Kidney epithelial cell (primary cell): ENCODE measurements at regions not wholly inside any gene's neighbourhood (a gene's known extent, or its start where the extent isn't known, plus 50 kb on each side); places are given as distances from the start of the nearest gene placed in this dataset.

Experiments
- DNase-seq: peaks from one replicate; pipeline ENCODE4 v3.0.0-alpha.2; 2010; ENCODE audit warnings: low read depth
- H3K27me3 ChIP-seq: 2 replicates; pipeline ENCODE4 v1.6.0; 2011; ENCODE audit warnings: low read length; ENCODE audit not compliant: control insufficient read depth, insufficient read depth
- H3K36me3 ChIP-seq: 2 replicates; pipeline ENCODE4 v1.5.1; 2011; ENCODE audit warnings: low read length; ENCODE audit not compliant: control insufficient read depth, insufficient read depth
- H3K4me3 ChIP-seq: 2 replicates; pipeline ENCODE4 v1.5.1; 2011; ENCODE audit warnings: low read depth, mild to moderate bottlenecking, control low read depth, low read length
- TF ChIP-seq, protein P1 (sequence below): IDR thresholded peaks from 2 replicates; pipeline ENCODE4 v1.5.1; 2011; ENCODE audit warnings: mild to moderate bottlenecking, moderate library complexity, low read length, control low read depth, inconsistent platforms; ENCODE audit not compliant: insufficient read depth, poor library complexity, severe bottlenecking

DNA sequence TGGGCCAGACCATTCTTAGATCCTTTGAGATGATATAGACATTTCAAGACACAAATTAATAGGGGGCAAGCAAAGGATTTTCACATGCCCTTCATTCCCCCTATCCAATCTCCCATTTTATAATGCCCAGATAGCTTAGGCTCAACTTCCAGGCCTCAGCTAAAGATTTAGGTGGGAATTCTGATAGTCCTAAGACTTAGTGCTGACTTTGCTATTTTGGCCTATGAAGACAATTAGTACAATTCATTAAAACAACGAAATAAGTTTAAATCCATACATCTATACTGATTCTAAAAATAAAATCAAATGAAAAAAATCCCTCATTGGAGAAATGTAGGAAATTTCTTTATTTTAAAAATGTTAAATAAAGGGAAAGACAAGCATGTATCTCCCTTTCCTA lies 259.5 kb downstream of the CBLN4 start:
- H3K36me3 ChIP-seq: no peaks in the 10 kb centered on the region
- no peak for DNase-seq
- H3K4me3 ChIP-seq: no peak overlapping the region
- TF ChIP-seq, protein P1, sequence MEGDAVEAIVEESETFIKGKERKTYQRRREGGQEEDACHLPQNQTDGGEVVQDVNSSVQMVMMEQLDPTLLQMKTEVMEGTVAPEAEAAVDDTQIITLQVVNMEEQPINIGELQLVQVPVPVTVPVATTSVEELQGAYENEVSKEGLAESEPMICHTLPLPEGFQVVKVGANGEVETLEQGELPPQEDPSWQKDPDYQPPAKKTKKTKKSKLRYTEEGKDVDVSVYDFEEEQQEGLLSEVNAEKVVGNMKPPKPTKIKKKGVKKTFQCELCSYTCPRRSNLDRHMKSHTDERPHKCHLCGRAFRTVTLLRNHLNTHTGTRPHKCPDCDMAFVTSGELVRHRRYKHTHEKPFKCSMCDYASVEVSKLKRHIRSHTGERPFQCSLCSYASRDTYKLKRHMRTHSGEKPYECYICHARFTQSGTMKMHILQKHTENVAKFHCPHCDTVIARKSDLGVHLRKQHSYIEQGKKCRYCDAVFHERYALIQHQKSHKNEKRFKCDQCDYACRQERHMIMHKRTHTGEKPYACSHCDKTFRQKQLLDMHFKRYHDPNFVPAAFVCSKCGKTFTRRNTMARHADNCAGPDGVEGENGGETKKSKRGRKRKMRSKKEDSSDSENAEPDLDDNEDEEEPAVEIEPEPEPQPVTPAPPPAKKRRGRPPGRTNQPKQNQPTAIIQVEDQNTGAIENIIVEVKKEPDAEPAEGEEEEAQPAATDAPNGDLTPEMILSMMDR: no peak
- no peaks in the 10 kb centered on the region for H3K27me3 ChIP-seq

DNA sequence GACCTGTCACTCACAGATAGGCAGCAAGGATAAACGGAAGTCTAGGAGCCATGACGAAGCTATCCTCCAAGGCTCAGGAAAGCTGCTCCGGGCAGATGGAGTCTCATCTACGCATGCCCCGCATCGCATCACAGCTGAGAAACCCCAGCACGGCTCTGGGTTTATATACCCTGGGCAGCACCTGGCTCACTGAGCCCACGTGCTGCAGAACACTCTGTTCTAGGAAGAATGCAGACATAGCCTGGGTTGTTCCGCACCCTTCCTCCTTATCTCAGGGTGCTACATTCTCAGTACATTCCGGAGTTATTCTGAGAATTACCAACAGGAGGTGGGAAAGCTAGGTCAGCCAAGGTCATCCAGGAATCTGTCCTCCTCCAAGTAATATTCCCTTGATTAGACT lies 260.4 kb downstream of the CBLN4 start:
- no peaks in the 10 kb centered on the region for H3K36me3 ChIP-seq
- TF ChIP-seq, protein P1: no peak
- H3K27me3 ChIP-seq: no peaks in the 10 kb centered on the region
- no peak for DNase-seq
- H3K4me3 ChIP-seq: no peak overlapping the region

DNA sequence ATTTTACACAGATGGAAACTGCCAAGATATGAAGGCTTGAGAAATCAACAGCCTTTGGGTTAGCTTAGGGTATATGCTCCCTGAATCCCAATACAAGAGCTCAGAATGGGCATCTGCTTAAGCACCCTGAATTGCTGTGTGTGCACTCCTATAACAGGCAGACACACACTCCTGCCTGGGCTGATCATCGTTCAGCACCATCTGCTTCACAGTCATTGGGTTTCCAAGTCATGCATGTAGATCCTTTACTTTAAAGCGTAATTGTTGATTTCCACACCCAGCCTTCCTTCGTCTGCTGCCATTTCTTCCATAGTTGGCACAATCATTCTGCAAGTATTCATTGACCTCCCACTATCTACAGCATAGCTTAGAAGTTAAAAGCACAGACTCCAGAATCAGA lies 263.5 kb downstream of the CBLN4 start:
- TF ChIP-seq, protein P1: no peak
- Histone ChIP-seq H3K36me3 (no peaks in the 10 kb centered on the region), H3K4me3 (no peak overlapping the region), H3K27me3 (no peaks in the 10 kb centered on the region)
- DNase-seq: no peak

DNA sequence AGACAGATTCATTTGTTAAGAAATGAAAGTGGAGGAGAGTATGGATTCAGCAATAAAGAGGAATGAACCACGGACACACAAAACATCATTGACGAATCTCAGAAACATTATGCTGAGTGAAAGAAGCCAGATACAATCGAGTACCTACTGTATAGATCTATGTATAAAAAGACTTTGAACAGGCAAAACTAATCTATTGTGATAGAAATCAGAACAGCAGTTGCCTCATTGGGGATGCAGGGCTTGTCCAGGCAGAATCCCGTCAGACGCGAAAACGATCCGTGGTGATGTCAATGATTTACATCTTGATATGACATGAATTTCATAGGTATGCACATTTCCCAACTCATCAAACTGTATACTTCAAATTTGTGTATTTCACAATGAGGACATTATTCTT lies 265.2 kb downstream of the CBLN4 start:
- H3K4me3 ChIP-seq: no peak overlapping the region
- TF ChIP-seq, protein P1: no peak
- DNase-seq: no peak
- no peaks in the 10 kb centered on the region for H3K36me3 ChIP-seq
- H3K27me3 ChIP-seq: no peaks in the 10 kb centered on the region

DNA sequence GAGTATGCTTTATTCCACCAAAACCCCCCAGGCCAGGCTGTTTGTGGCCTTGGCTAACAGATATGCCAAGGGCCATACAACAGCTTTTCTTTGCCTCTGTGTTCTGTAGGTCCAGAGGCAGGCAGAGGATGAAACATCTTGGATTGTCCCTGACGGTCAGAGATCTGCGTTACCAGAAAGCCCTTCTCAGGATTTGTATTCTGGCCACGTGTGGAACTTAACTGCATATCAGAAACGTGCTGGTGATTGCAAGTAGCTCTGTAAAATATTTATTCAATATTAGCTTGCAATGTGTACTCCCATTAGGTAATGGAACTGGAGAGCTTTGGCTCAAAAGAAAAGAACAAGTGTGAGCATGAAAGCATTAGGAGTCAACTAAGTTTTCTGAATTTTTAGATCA lies 275.0 kb downstream of the CBLN4 start:
- TF ChIP-seq, protein P1: no peak
- Histone ChIP-seq H3K27me3 (no peaks in the 10 kb centered on the region), H3K4me3 (no peak overlapping the region), H3K36me3 (no peaks in the 10 kb centered on the region)
- DNase-seq: no peak

DNA sequence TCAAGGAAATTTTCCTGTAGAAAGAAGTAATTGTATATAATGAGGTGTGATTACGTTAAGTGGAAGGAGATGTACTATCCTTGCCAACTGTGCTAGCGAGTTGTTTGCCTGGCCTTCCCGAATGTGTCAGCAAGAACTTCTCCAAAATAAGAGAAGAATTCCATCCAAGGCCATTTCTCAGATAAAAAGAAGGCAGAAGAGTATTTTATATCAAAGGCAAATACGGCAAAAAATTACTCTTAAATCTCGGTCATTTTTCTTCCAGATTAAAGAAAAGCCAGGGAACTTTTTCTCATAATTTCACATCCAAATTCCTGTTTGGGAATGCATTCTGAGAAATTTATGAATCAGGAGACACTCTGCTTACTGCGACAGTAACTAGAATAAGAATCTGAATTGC lies 290.6 kb downstream of the CBLN4 start:
- no peaks in the 10 kb centered on the region for H3K27me3 ChIP-seq
- no peak overlapping the region for H3K4me3 ChIP-seq
- no peaks in the 10 kb centered on the region for H3K36me3 ChIP-seq
- TF ChIP-seq, protein P1: no peak
- DNase-seq: no peak
